BLaER1 treated with 17β-estradiol and CSF1 and Interleukin-3, amounts not matched to agents 10 nM and 100 nM (cell line): ENCODE measurements at regions not wholly inside any gene's neighbourhood (a gene's known extent, or its start where the extent isn't known, plus 50 kb on each side); places are given as distances from the start of the nearest gene placed in this dataset.
"Not testable (repeated sequence)": the region's sequence is repeated elsewhere in the genome, so short reads cannot be mapped to it uniquely, and the experiment has no call there.

Source experiments
- H3K27ac ChIP-seq, 11 experiments: shearing (Covaris generic); formaldehyde crosslinking; 2 replicates each; pipeline ENCODE4 v1.8.1; 2022
- H3K27me3 ChIP-seq, 11 experiments: shearing (Covaris generic); formaldehyde crosslinking; 2 replicates each; pipeline ENCODE4 v1.8.1; 2022
- H3K36me3 ChIP-seq, 11 experiments: shearing (Covaris generic); formaldehyde crosslinking; 2 replicates each; pipeline ENCODE4 v1.8.1; 2022
- H3K4me1 ChIP-seq, 10 experiments: shearing (Covaris generic); formaldehyde crosslinking; 2 replicates each; pipeline ENCODE4 v1.8.1; 2022
- H3K4me2 ChIP-seq, 11 experiments: shearing (Covaris generic); formaldehyde crosslinking; 2 replicates each; pipeline ENCODE4 v1.8.1; 2022
- H3K4me3 ChIP-seq, 10 experiments: shearing (Covaris generic); formaldehyde crosslinking; 2 replicates each; pipeline ENCODE4 v1.8.1; 2022
- H3K9ac ChIP-seq, 11 experiments: shearing (Covaris generic); formaldehyde crosslinking; 2 replicates each; pipeline ENCODE4 v1.8.1; 2022
- H3K9me3 ChIP-seq, 11 experiments: shearing (Covaris generic); formaldehyde crosslinking; replicated peaks in 1 of 11; 2 replicates each; pipeline ENCODE4 v1.8.1; 2022
- H4K20me1 ChIP-seq, 11 experiments: shearing (Covaris generic); formaldehyde crosslinking; 2 replicates each; pipeline ENCODE4 v1.8.1; 2022
- Cebpa-rat ChIP-seq, 11 experiments: shearing (Covaris generic); IDR thresholded peaks; 2 replicates each; pipeline ENCODE4 v1.8.1; 2022

DNA sequence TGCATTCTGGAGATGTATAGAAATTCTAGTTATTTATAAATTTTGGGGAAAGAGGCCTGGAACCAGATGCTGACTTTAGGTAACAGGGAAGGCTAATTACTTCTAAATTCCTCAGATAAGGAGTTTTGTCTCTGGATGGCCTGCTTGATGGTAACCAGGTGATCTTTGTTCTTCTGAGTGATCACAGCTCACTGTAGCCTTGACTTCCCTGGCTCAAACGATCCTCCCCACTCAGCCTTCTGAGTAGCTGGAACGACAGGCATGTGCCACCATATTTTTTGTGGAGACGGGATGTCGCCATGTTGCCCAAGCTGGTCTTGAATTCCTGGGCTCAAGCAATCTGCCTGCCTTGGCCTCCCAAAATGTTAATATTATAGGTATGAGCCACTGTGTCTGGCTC is 54.4 kb upstream of the MSH6 start:
- H3K9me3 ChIP-seq = peaks cover 0 to 43% (median 17%) of the 10 kb centered on the region in 11 experiments; a peak in 14 of 22 replicates
- H3K4me3 ChIP-seq = no peak overlapping the region
- 0 out of 22 replicates have a peak, but pooled peaks cover 0 to 6% (median 0%) of the 10 kb centered on the region in 11 experiments for H4K20me1 ChIP-seq
- peak overlapping the region in 8 of 11 experiments; percentile 11 to 72 (median 39); a peak in 8 of 22 replicates for H3K4me2 ChIP-seq
- H3K9ac ChIP-seq = no peak overlapping the region
- peak overlapping the region in 6 of 11 experiments; percentile 18 to 96 (median 52); a peak in 11 of 22 replicates for H3K27ac ChIP-seq
- H3K4me1 ChIP-seq = peaks cover 41 to 79% (median 56%) of the 10 kb centered on the region in 10 experiments
- H3K36me3 ChIP-seq = peaks cover 0 to 81% (median 63%) of the 10 kb centered on the region in 11 experiments; a peak in 18 of 22 replicates
- TF ChIP-seq Cebpa-rat (IDR thresholded peaks at IDR 0.05) = no peak
- no peaks in the 10 kb centered on the region for H3K27me3 ChIP-seq

DNA sequence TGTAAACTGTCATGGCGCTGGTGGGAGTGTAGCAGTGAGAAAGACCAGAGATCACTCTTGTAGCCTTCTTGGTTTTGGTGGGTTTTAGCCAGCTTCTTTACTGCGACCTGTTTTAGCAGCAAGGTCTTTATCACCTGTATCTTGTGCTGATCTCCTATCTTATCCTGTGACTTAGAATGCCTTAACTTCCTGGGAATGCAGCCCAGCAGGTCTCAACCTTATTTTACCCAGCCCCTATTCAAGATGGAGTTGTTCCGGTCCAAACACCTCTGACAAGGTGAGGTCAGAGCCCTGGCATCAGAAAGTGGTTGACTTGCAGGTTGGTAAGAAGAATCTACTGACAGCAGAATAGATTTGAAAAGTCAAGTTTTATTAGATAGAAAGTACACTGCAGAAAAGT is 55.0 kb upstream of the MSH6 start:
- TF ChIP-seq Cebpa-rat (IDR thresholded peaks at IDR 0.05) = no peak
- peaks cover 45 to 79% (median 58%) of the 10 kb centered on the region in 10 experiments for H3K4me1 ChIP-seq

DNA sequence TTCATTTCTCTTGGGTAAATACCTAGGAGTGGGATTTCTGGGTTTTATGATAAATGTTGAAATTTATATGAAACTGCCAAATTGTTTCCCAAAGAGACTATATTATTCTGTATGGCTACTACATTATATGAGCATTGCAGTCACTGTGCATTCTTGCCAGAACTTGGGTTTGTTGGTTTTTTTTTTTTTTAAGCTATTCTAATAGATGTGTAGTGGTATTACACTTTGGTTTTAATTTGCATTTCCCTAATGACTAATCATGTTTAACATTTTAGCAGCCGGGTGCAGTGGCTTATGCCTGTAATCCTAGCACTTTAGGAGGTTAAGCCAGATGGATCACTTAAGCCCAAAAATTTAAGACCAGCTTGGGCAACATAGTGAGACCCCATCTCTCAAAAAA is 56.0 kb upstream of the MSH6 start:
- H3K9ac ChIP-seq, H3K4me3 ChIP-seq, H4K20me1 ChIP-seq, H3K27me3 ChIP-seq: not testable (repeated sequence)
- Histone ChIP-seq H3K4me1 (peaks cover 45 to 88% (median 68%) of the 10 kb centered on the region in 10 experiments), H3K9me3 (peaks cover 0 to 36% (median 17%) of the 10 kb centered on the region in 11 experiments; a peak in 14 of 22 replicates), H3K36me3 (peaks cover 0 to 81% (median 59%) of the 10 kb centered on the region in 11 experiments; a peak in 18 of 22 replicates), H3K4me2 (peak overlapping the region in 9 of 11 experiments; percentile 33 to 87 (median 72); a peak in 13 of 22 replicates), H3K27ac (peak overlapping the region in 6 of 11 experiments; percentile 92 to 96 (median 95); a peak in 13 of 22 replicates)

More for the DNA sequence above, 55.0 kb upstream of the MSH6 start:
- H3K4me3 ChIP-seq = no peak overlapping the region; a peak in 1 of 20 replicates
- H3K9ac ChIP-seq = peak overlapping the region in 1 of 11 experiments; percentile 22; a peak in 1 of 22 replicates
- 0 out of 22 replicates have a peak, but pooled peaks cover 0 to 6% (median 0%) of the 10 kb centered on the region in 11 experiments for H4K20me1 ChIP-seq
- H3K27ac ChIP-seq = peak overlapping the region in 8 of 11 experiments; percentile 9 to 96 (median 52); a peak in 14 of 22 replicates
- H3K4me2 ChIP-seq = peak overlapping the region in 9 of 11 experiments; percentile 32 to 72 (median 42); a peak in 11 of 22 replicates
- peaks cover 0 to 81% (median 59%) of the 10 kb centered on the region in 11 experiments; a peak in 18 of 22 replicates for H3K36me3 ChIP-seq
- no peaks in the 10 kb centered on the region for H3K27me3 ChIP-seq
- peaks cover 0 to 43% (median 17%) of the 10 kb centered on the region in 11 experiments; a peak in 14 of 22 replicates for H3K9me3 ChIP-seq

- Histone ChIP-seq H3K4me3 (no peak overlapping the region), H3K9ac (peak overlapping the region in 8 of 11 experiments; percentile 71 to 84 (median 81); a peak in 15 of 22 replicates), H3K36me3 (peaks cover 0 to 78% (median 52%) of the 10 kb centered on the region in 11 experiments; a peak in 18 of 22 replicates)
Observed at GRCh38 chr2:47725808-47726207, 57.1 kb upstream of the MSH6 start.

DNA sequence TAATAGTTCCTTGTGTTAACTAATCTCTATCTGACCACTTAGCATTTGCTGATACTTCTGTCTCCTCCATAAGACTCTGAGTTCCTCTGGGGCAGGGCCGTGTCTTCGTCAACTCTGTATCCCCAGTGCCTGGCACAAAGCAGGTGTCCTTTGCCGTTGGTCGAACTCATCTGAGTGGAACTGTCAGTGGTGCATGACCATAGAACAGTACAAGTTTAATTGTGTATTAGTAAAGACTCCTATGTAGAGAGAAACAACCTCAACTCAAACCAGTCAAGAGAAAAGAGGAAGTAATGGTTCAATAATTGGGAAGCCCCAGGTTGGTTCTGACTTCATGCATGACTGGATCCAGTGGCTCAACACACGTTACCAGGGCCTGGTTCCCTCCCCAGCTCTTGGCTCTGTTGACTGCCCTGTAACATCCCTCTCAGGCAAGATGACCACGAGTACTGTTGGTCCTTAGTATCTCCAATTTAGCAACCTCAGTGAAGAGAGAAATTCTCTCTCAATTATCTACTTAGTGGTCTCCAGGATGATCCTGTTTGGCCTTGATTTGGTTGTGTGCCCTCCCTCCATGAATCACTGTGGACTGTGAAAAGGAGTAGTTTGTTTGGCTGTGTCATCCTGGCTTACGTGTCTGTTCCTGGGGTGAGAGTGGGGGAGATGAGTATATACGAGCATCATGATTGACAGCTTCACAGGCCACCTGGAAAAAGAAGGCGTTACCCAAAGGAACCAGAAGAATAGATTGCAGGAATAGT is 58.5 kb upstream of the MSH6 start:
- Histone ChIP-seq H3K27ac (peak overlapping the region in 10 of 11 experiments; percentile 51 to 96 (median 93); a peak in 21 of 22 replicates), H3K4me3 (peak overlapping the region in 5 of 10 experiments; percentile 3 to 38 (median 21); a peak in 4 of 20 replicates), H3K9me3 (peaks cover 0 to 18% (median 9%) of the 10 kb centered on the region in 11 experiments; a peak in 14 of 22 replicates), H3K36me3 (peaks cover 0 to 76% (median 38%) of the 10 kb centered on the region in 11 experiments; a peak in 17 of 22 replicates), H3K9ac (peak overlapping the region in 9 of 11 experiments; percentile 56 to 84 (median 81); a peak in 18 of 22 replicates), H3K27me3 (no peaks in the 10 kb centered on the region), H4K20me1 (0 out of 22 replicates have a peak, but pooled peaks cover 0 to 6% (median 0%) of the 10 kb centered on the region in 11 experiments), H3K4me1 (peaks cover 64 to 98% (median 90%) of the 10 kb centered on the region in 10 experiments), H3K4me2 (peak overlapping the region; percentile 64 to 91 (median 83))
- TF ChIP-seq Cebpa-rat (IDR thresholded peaks at IDR 0.05) = peak in 6 of 11 experiments; percentile 28 to 85 (median 38); a peak in 7 of 22 replicates

More at GRCh38 chr2:47725808-47726207, 57.1 kb upstream of the MSH6 start:
- Histone ChIP-seq H3K4me2 (peak overlapping the region; percentile 64 to 91 (median 83); a peak in 21 of 22 replicates), H3K27ac (peak overlapping the region in 9 of 11 experiments; percentile 83 to 96 (median 94); a peak in 18 of 22 replicates), H3K4me1 (peaks cover 50 to 97% (median 79%) of the 10 kb centered on the region in 10 experiments), H4K20me1 (0 out of 22 replicates have a peak, but pooled peaks cover 0 to 6% (median 0%) of the 10 kb centered on the region in 11 experiments), H3K27me3 (no peaks in the 10 kb centered on the region), H3K9me3 (peaks cover 0 to 31% (median 17%) of the 10 kb centered on the region in 11 experiments; a peak in 14 of 22 replicates)
- TF ChIP-seq Cebpa-rat (IDR thresholded peaks at IDR 0.05) = no peak

DNA sequence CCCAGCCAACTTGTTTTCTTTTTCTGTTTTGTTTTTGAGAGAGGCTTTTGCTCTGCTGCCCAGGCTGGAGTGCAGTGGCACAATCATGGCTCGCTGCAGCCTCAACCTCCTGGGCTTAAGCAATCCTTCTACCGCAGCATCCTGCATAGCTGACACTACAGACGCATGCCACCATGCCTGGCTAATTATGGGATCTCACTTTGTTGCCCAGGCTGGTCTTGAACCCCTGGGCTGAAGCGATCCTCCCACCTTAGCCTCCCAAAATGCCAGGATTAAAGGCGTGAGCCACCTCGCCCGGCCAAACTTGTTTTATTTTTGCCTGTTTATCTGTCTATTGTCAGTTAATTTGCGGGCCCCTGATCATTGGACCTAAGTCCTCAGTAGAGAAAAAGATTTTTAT is 61.6 kb upstream of the MSH6 start:
- peak in 1 of 11 experiments; percentile 45; a peak in 1 of 22 replicates for TF ChIP-seq Cebpa-rat (IDR thresholded peaks at IDR 0.05)
- H3K4me2 ChIP-seq = peak overlapping the region in 9 of 11 experiments; percentile 45 to 88 (median 77); a peak in 18 of 22 replicates
- no peak overlapping the region for H3K4me3 ChIP-seq
- H3K9ac ChIP-seq = peak overlapping the region in 8 of 11 experiments; percentile 12 to 83 (median 62); a peak in 12 of 22 replicates
- H3K27me3 ChIP-seq = no peaks in the 10 kb centered on the region
- peak overlapping the region in 9 of 11 experiments; percentile 51 to 96 (median 94); a peak in 16 of 22 replicates for H3K27ac ChIP-seq
- H3K9me3 ChIP-seq = peaks cover 0 to 5% (median 0%) of the 10 kb centered on the region in 11 experiments; a peak in 1 of 22 replicates
- H3K4me1 ChIP-seq = peaks cover 69 to 100% (median 99%) of the 10 kb centered on the region in 10 experiments
- H3K36me3 ChIP-seq = peaks cover 0 to 78% (median 25%) of the 10 kb centered on the region in 11 experiments; a peak in 12 of 22 replicates
- H4K20me1 ChIP-seq = 0 out of 22 replicates have a peak, but pooled peaks cover 0 to 6% (median 0%) of the 10 kb centered on the region in 11 experiments

DNA sequence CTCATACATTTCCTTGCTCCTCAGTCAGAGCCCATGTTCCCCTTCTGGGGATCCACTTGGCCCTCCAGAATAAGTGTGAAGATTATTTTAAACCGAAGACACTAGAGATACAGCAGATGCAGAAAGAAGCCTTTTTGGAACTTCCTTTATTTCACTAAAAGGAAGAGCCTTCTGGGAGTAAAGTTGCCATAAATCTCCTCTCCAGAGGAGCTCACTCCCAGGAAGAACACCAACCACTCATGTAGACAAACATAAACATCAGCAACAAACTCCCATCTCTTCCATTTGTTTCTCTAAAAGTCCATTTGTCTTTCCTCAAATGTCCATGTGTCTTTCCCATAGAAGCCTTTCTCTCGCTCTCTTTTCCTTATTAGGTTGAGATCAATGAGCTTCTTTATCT is 62.4 kb upstream of the MSH6 start:
- Histone ChIP-seq H3K4me1 (peaks cover 61 to 100% (median 97%) of the 10 kb centered on the region in 10 experiments), H4K20me1 (0 out of 22 replicates have a peak, but pooled peaks cover 0 to 6% (median 0%) of the 10 kb centered on the region in 11 experiments), H3K36me3 (peaks cover 0 to 78% (median 26%) of the 10 kb centered on the region in 11 experiments; a peak in 13 of 22 replicates), H3K4me3 (no peak overlapping the region), H3K27me3 (no peaks in the 10 kb centered on the region), H3K9ac (peak overlapping the region in 9 of 11 experiments; percentile 2 to 83 (median 64); a peak in 16 of 22 replicates), H3K4me2 (peak overlapping the region; percentile 48 to 88 (median 72)), H3K9me3 (peaks cover 0 to 5% (median 0%) of the 10 kb centered on the region in 11 experiments; a peak in 1 of 22 replicates), H3K27ac (peak overlapping the region in 9 of 11 experiments; percentile 51 to 96 (median 94); a peak in 18 of 22 replicates)
- TF ChIP-seq Cebpa-rat (IDR thresholded peaks at IDR 0.05) = no peak

DNA sequence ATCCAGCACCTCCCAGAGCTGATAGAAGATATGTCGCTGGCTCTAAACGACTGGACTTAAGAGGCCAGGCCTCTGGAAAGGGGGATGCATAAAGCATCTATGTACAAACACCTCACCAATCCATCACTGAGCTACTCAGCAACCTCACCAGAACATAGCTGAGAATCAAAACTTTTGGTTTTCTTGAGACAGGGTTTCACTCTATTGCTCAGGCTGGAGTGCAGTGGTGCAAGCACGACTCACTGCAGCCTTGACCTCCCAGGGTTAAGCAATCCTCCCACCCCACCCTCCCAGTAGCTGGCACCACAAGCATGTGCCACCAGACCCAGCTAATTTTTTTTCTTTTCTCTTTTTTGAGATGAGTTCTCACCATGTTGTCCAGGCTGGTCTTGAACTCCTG is 62.9 kb upstream of the MSH6 start:
- H3K4me3 ChIP-seq = no peak overlapping the region
- H3K4me2 ChIP-seq = peak overlapping the region; percentile 48 to 88 (median 72)

More for the DNA sequence above, 62.9 kb upstream of the MSH6 start:
- Histone ChIP-seq H3K4me1 (peaks cover 56 to 100% (median 95%) of the 10 kb centered on the region in 10 experiments), H3K9ac (peak overlapping the region in 9 of 11 experiments; percentile 38 to 83 (median 65); a peak in 17 of 22 replicates), H3K9me3 (peaks cover 0 to 5% (median 0%) of the 10 kb centered on the region in 11 experiments; a peak in 1 of 22 replicates), H3K27ac (peak overlapping the region in 9 of 11 experiments; percentile 52 to 96 (median 94); a peak in 19 of 22 replicates), H3K27me3 (no peaks in the 10 kb centered on the region), H4K20me1 (0 out of 22 replicates have a peak, but pooled peaks cover 0 to 6% (median 0%) of the 10 kb centered on the region in 11 experiments), H3K36me3 (peaks cover 0 to 78% (median 31%) of the 10 kb centered on the region in 11 experiments; a peak in 13 of 22 replicates)
- TF ChIP-seq Cebpa-rat (IDR thresholded peaks at IDR 0.05) = peak in 6 of 11 experiments; percentile 31 to 52 (median 43); a peak in 6 of 22 replicates
